ENCODE measurements at regions not wholly inside any gene's neighbourhood (a gene's known extent, or its start where the extent isn't known, plus 50 kb on each side); places are given as distances from the start of the nearest gene placed in this dataset.

GRCh38 chr2:67834482-67834881, 228.3 kb downstream of the C1D start:
- Histone ChIP-seq H3K4me3 (no peak overlapping the region), H3K27me3 (no peaks in the 10 kb centered on the region), H3K4me1 (peaks cover 0 to 7% (median 0%) of the 10 kb centered on the region in 4 donors), H3K27ac (replicated peaks in 1 of 4) (no peak overlapping the region), H3K9me3 (no peaks in the 10 kb centered on the region), H3K36me3 (no peaks in the 10 kb centered on the region)
- TF ChIP-seq POLR2A (IDR thresholded peaks at IDR 0.05; ENCODE audit: low read depth) (no peak), EP300 (IDR thresholded peaks at IDR 0.05) (no peak), POLR2AphosphoS5 (IDR thresholded peaks at IDR 0.05) (no peak), CTCF (IDR thresholded peaks at IDR 0.05) (no peak)
- 76% methylated on average over 7 of the region's 7 CpGs for WGBS
- peak; percentile 19 for DNase-seq (ENCODE audit: extremely low spot score)
- intact Hi-C loops (cut with DNase I): no loop called here

GRCh38 chr2:67835266-67835665, 227.5 kb downstream of the C1D start:
- WGBS: 100% methylated on average over 3 of the region's 3 CpGs
- intact Hi-C loops (cut with DNase I): no loop called here

GRCh38 chr2:67836866-67837265, 225.9 kb downstream of the C1D start:
- H3K4me1 ChIP-seq: peaks cover 0 to 12% (median 7%) of the 10 kb centered on the region in 4 donors
- peak; percentile 81 for DNase-seq (ENCODE audit: extremely low spot score)
- WGBS: 84% methylated on average over 5 of the region's 5 CpGs
- H3K36me3 ChIP-seq: no peaks in the 10 kb centered on the region
- no peak overlapping the region for H3K4me3 ChIP-seq
- intact Hi-C loops (cut with DNase I): no loop called here
- no peak for TF ChIP-seq CTCF (IDR thresholded peaks at IDR 0.05)
- TF ChIP-seq POLR2AphosphoS5 (IDR thresholded peaks at IDR 0.05): no peak
- TF ChIP-seq EP300 (IDR thresholded peaks at IDR 0.05): no peak
- TF ChIP-seq POLR2A (IDR thresholded peaks at IDR 0.05; ENCODE audit: low read depth): no peak
- H3K27me3 ChIP-seq: no peaks in the 10 kb centered on the region
- H3K27ac ChIP-seq (replicated peaks in 1 of 4): no peak overlapping the region
- H3K9me3 ChIP-seq: no peaks in the 10 kb centered on the region

More at GRCh38 chr2:67835266-67835665, 227.5 kb downstream of the C1D start:
- H3K4me1 ChIP-seq: peaks cover 0 to 11% (median 5%) of the 10 kb centered on the region in 4 donors
- DNase-seq (ENCODE audit: extremely low spot score): peak; percentile 53
- no peak for TF ChIP-seq POLR2A (IDR thresholded peaks at IDR 0.05; ENCODE audit: low read depth)
- TF ChIP-seq POLR2AphosphoS5 (IDR thresholded peaks at IDR 0.05): no peak
- TF ChIP-seq CTCF (IDR thresholded peaks at IDR 0.05): no peak
- TF ChIP-seq EP300 (IDR thresholded peaks at IDR 0.05): no peak
- H3K4me3 ChIP-seq: no peak overlapping the region
- H3K9me3 ChIP-seq: no peaks in the 10 kb centered on the region
- H3K27me3 ChIP-seq: no peaks in the 10 kb centered on the region
- H3K36me3 ChIP-seq: no peaks in the 10 kb centered on the region
- H3K27ac ChIP-seq (replicated peaks in 1 of 4): no peak overlapping the region

- intact Hi-C loops (cut with DNase I): no loop called here
- H3K36me3 ChIP-seq: no peaks in the 10 kb centered on the region
- H3K9me3 ChIP-seq: no peaks in the 10 kb centered on the region
- TF ChIP-seq CTCF (IDR thresholded peaks at IDR 0.05): no peak
- no peak for TF ChIP-seq EP300 (IDR thresholded peaks at IDR 0.05)
- no peak for TF ChIP-seq POLR2AphosphoS5 (IDR thresholded peaks at IDR 0.05)
- no peak for TF ChIP-seq POLR2A (IDR thresholded peaks at IDR 0.05; ENCODE audit: low read depth)
- no peak overlapping the region for H3K4me3 ChIP-seq
- 100% methylated on average over 3 of the region's 3 CpGs for WGBS
- H3K27me3 ChIP-seq: no peaks in the 10 kb centered on the region
- no peak overlapping the region for H3K27ac ChIP-seq (replicated peaks in 1 of 4)
- peaks cover 0 to 15% (median 11%) of the 10 kb centered on the region in 4 donors for H3K4me1 ChIP-seq
- peak; percentile 72 for DNase-seq (ENCODE audit: extremely low spot score)
Observed at GRCh38 chr2:67838205-67838604, 224.6 kb downstream of the C1D start.

GRCh38 chr2:67839242-67839641, 223.6 kb downstream of the C1D start:
- no peaks in the 10 kb centered on the region for H3K9me3 ChIP-seq
- WGBS: 85% methylated on average over 3 of the region's 3 CpGs
- no peaks in the 10 kb centered on the region for H3K27me3 ChIP-seq
- no peak for DNase-seq (ENCODE audit: extremely low spot score)
- H3K4me3 ChIP-seq: no peak overlapping the region
- peaks cover 0 to 15% (median 11%) of the 10 kb centered on the region in 4 donors for H3K4me1 ChIP-seq
- H3K36me3 ChIP-seq: no peaks in the 10 kb centered on the region
- TF ChIP-seq POLR2AphosphoS5 (IDR thresholded peaks at IDR 0.05): no peak
- H3K27ac ChIP-seq (replicated peaks in 1 of 4): no peak overlapping the region
- intact Hi-C loops (cut with DNase I): no loop called here
